ENCODE measurements at regions not wholly inside any gene's neighbourhood (a gene's known extent, or its start where the extent isn't known, plus 50 kb on each side); places are given as distances from the start of the nearest gene placed in this dataset.

GRCh38 chr9:28092981-28093936 is 520.0 kb upstream of the C9orf72 start:
- no peak for TF ChIP-seq CTCF (IDR thresholded peaks at IDR 0.05)
- Histone ChIP-seq H3K9me3 (no peaks in the 10 kb centered on the region), H3K36me3 (no peaks in the 10 kb centered on the region), H3K4me1 (no peaks in the 10 kb centered on the region), H3K27ac (no peak overlapping the region), H3K4me3 (no peak overlapping the region), H3K27me3 (no peaks in the 10 kb centered on the region)
- DNase-seq (ENCODE audit: low spot score in 2 of 2), result no peak
- intact Hi-C loops (cut with DNase I), result no loop called here

GRCh38 chr9:28101509-28101908 is 528.2 kb upstream of the C9orf72 start:
- TF ChIP-seq CTCF (IDR thresholded peaks at IDR 0.05), result no peak
- no peak overlapping the region for H3K4me3 ChIP-seq
- H3K9me3 ChIP-seq, result no peaks in the 10 kb centered on the region
- DNase-seq (ENCODE audit: low spot score in 2 of 2), result no peak
- H3K27ac ChIP-seq, result no peak overlapping the region
- H3K27me3 ChIP-seq, result no peaks in the 10 kb centered on the region
- no peaks in the 10 kb centered on the region for H3K4me1 ChIP-seq
- no peaks in the 10 kb centered on the region for H3K36me3 ChIP-seq
- intact Hi-C loops (cut with DNase I), result no loop called here

- H3K27me3 ChIP-seq, result no peaks in the 10 kb centered on the region
- no peaks in the 10 kb centered on the region for H3K36me3 ChIP-seq
- DNase-seq (ENCODE audit: low spot score in 2 of 2), result no peak
- no peak overlapping the region for H3K27ac ChIP-seq
- TF ChIP-seq CTCF (IDR thresholded peaks at IDR 0.05), result no peak
- H3K4me1 ChIP-seq, result no peaks in the 10 kb centered on the region
- intact Hi-C loops (cut with DNase I), result no loop called here
- H3K4me3 ChIP-seq, result no peak overlapping the region
- no peaks in the 10 kb centered on the region for H3K9me3 ChIP-seq
Measured at GRCh38 chr9:28105001-28105400, 531.7 kb upstream of the C9orf72 start.

GRCh38 chr9:28120184-28120583 is 546.9 kb upstream of the C9orf72 start:
- Histone ChIP-seq H3K27ac (no peak overlapping the region), H3K4me1 (no peaks in the 10 kb centered on the region), H3K27me3 (no peaks in the 10 kb centered on the region), H3K4me3 (no peak overlapping the region), H3K9me3 (no peaks in the 10 kb centered on the region), H3K36me3 (no peaks in the 10 kb centered on the region)
- DNase-seq (ENCODE audit: low spot score in 2 of 2), result no peak
- TF ChIP-seq CTCF (IDR thresholded peaks at IDR 0.05), result no peak
- intact Hi-C loops (cut with DNase I), result no loop called here

GRCh38 chr9:28120626-28121025 is 547.3 kb upstream of the C9orf72 start:
- Histone ChIP-seq H3K9me3 (no peaks in the 10 kb centered on the region), H3K27me3 (no peaks in the 10 kb centered on the region), H3K4me1 (no peaks in the 10 kb centered on the region), H3K27ac (no peak overlapping the region), H3K36me3 (no peaks in the 10 kb centered on the region), H3K4me3 (no peak overlapping the region)
- DNase-seq (ENCODE audit: low spot score in 2 of 2), result no peak
- no peak for TF ChIP-seq CTCF (IDR thresholded peaks at IDR 0.05)
- intact Hi-C loops (cut with DNase I), result no loop called here

Measured in ascending aorta (tissue), 2 donors.